ENCODE measurements at regions not wholly inside any gene's neighbourhood (a gene's known extent, or its start where the extent isn't known, plus 50 kb on each side); places are given as distances from the start of the nearest gene placed in this dataset.

- TF ChIP-seq CTCF (conservative IDR thresholded peaks at IDR 0.05 in 1 of 2, IDR thresholded peaks at IDR 0.05 in 1 of 2; ENCODE audit: extremely low read depth in 1 of 2, insufficient read depth in 1 of 2, low read depth in 1 of 2, low read length in 2 of 2): no peak
- TF ChIP-seq EZH2 (IDR thresholded peaks at IDR 0.05; ENCODE audit: borderline replicate concordance, low read length): no peak
Observed at GRCh38 chr2:180652794-180653193, 327.6 kb upstream of the UBE2E3 start.

Data from mammary epithelial cell (primary cell).